Left ventricle myocardium inferior (tissue), 1 donor: ENCODE measurements at regions not wholly inside any gene's neighbourhood (a gene's known extent, or its start where the extent isn't known, plus 50 kb on each side); places are given as distances from the start of the nearest gene placed in this dataset.

Experiments
- DNase-seq: peaks from one replicate; pipeline ENCODE4 v3.0.0-alpha.2; 2020
- H3K27ac ChIP-seq: fragments of 200-600 bp; replicated peaks from 2 replicates; pipeline ENCODE4 v1.8.0; 2021
- H3K27me3 ChIP-seq: fragments of 200-600 bp; 2 replicates; pipeline ENCODE4 v1.8.0; 2021; ENCODE audit warnings: low read depth
- H3K36me3 ChIP-seq: fragments of 200-600 bp; 2 replicates; pipeline ENCODE4 v1.8.0; 2021
- H3K4me1 ChIP-seq: fragments of 200-600 bp; 2 replicates; pipeline ENCODE4 v1.8.0; 2021
- H3K4me3 ChIP-seq: fragments of 200-600 bp; 2 replicates; pipeline ENCODE4 v1.8.0; 2021; ENCODE audit warnings: mild to moderate bottlenecking, moderate library complexity
- H3K9me3 ChIP-seq: fragments of 200-600 bp; replicated peaks from 2 replicates; pipeline ENCODE4 v1.8.0; 2021
- CTCF ChIP-seq: fragments of 200-600 bp; IDR thresholded peaks from 2 replicates; pipeline ENCODE4 v1.8.0; 2021; ENCODE audit warnings: antibody characterized with exemption, mild to moderate bottlenecking, borderline replicate concordance
- intact Hi-C: fragments of 100-400 bp; cut with micrococcal nuclease; formaldehyde crosslinking; loops from one replicate; pipeline ENCODE4 v1.11.0; 2022
- donor health status: DM: no; HTN: yes; CAD: no; lungs with severe emphysema.

GRCh38 chr4:62709618-62710252, 1509.6 kb downstream of the ADGRL3 start:
- TF ChIP-seq CTCF: peak; percentile 72
- Histone ChIP-seq H3K4me3 (peak overlapping the region; percentile 50), H3K9me3 (no peaks in the 10 kb centered on the region), H3K27ac (no peak overlapping the region), H3K4me1 (peaks cover 4% of the 10 kb centered on the region), H3K36me3 (no peaks in the 10 kb centered on the region), H3K27me3 (no peaks in the 10 kb centered on the region)
- DNase-seq: no peak
- intact Hi-C loops: no loop called here

GRCh38 chr4:62706423-62706822, 1506.3 kb downstream of the ADGRL3 start:
- no peak for TF ChIP-seq CTCF

GRCh38 chr4:62683799-62684566, 1483.9 kb downstream of the ADGRL3 start:
- no peak for TF ChIP-seq CTCF
- H3K9me3 ChIP-seq: no peaks in the 10 kb centered on the region
- H3K36me3 ChIP-seq: no peaks in the 10 kb centered on the region
- no peak overlapping the region for H3K4me3 ChIP-seq
- no peak overlapping the region for H3K27ac ChIP-seq
- no peak for DNase-seq
- no peaks in the 10 kb centered on the region for H3K4me1 ChIP-seq
- no peaks in the 10 kb centered on the region for H3K27me3 ChIP-seq
- intact Hi-C loops: no loop called here

More at GRCh38 chr4:62706423-62706822, 1506.3 kb downstream of the ADGRL3 start:
- no peaks in the 10 kb centered on the region for H3K36me3 ChIP-seq
- H3K4me3 ChIP-seq: no peak overlapping the region
- peaks cover 4% of the 10 kb centered on the region for H3K4me1 ChIP-seq
- H3K27ac ChIP-seq: no peak overlapping the region
- intact Hi-C loops: no loop called here
- no peaks in the 10 kb centered on the region for H3K9me3 ChIP-seq
- no peak for DNase-seq
- no peaks in the 10 kb centered on the region for H3K27me3 ChIP-seq

GRCh38 chr4:62676962-62677361, 1476.8 kb downstream of the ADGRL3 start:
- DNase-seq: no peak
- Histone ChIP-seq H3K36me3 (no peaks in the 10 kb centered on the region), H3K4me1 (no peaks in the 10 kb centered on the region), H3K27ac (no peak overlapping the region), H3K9me3 (peaks cover 26% of the 10 kb centered on the region), H3K27me3 (no peaks in the 10 kb centered on the region), H3K4me3 (no peak overlapping the region)
- intact Hi-C loops: no loop called here
- TF ChIP-seq CTCF: no peak

GRCh38 chr4:62670514-62670913, 1470.4 kb downstream of the ADGRL3 start:
- peaks cover 7% of the 10 kb centered on the region for H3K4me1 ChIP-seq
- no peak for DNase-seq
- H3K9me3 ChIP-seq: no peaks in the 10 kb centered on the region
- no peak for TF ChIP-seq CTCF
- no peaks in the 10 kb centered on the region for H3K36me3 ChIP-seq
- peak overlapping the region; percentile 20 for H3K27ac ChIP-seq
- H3K27me3 ChIP-seq: no peaks in the 10 kb centered on the region
- no peak overlapping the region for H3K4me3 ChIP-seq
- intact Hi-C loops: no loop called here
